Stimulated activated CD8-positive, alpha-beta memory T cell treated with anti-CD3 and anti-CD28 coated beads, Interleukin-4, amount 100 ng/mL, for 24 hours (primary cell): ENCODE measurements at regions not wholly inside any gene's neighbourhood (a gene's known extent, or its start where the extent isn't known, plus 50 kb on each side); places are given as distances from the start of the nearest gene placed in this dataset.

Source experiments
- DNase-seq: peaks from one replicate; pipeline ENCODE4 v3.0.0-alpha.2; 2020; ENCODE audit warnings: low read depth

DNA sequence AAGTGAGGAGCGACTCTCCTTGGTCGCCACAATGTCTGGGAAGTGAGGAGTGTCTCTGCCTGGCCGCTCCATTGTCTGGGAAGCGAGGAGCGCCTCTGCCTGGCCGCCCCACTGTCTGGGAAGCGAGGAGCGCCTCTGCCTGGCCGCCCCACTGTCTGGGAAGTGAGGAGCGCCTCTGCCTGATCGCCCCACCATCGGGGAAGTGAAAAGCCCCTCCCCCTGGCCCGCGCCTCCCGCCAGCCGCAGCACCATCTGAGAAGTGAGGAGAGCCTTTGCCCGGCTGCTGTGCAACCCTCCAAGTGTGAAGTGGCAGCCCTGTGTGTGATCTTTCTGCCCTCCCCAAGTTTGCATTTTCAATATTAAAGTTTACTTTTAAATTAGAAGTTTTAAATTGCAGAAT is 95.0 kb upstream of the PPP2R5A start:
- no peak for DNase-seq

GRCh38 chr1:212192261-212192998 is 92.8 kb upstream of the PPP2R5A start:
- no peak for DNase-seq

DNA sequence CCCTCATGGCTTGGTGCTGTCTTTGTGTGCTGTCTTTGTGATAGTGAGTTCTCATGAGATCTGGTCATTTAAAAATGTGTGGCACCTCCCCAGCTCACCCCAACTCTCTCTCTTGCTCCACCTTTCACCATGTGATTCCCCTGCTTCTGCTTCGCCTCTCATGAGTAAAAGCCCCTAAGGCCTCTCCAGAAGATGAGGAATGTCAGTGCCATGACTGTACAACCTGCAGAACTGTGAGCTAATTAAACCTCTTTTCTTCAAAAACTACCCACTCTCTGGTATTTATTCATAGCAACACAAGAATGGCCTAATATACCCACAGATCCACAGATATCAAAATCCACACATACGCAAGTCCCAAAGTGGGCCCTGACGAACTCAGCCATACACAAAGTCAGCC is 88.9 kb upstream of the PPP2R5A start:
- DNase-seq = no peak

GRCh38 chr1:212201461-212201860 is 83.7 kb upstream of the PPP2R5A start:
- DNase-seq = no peak

DNA sequence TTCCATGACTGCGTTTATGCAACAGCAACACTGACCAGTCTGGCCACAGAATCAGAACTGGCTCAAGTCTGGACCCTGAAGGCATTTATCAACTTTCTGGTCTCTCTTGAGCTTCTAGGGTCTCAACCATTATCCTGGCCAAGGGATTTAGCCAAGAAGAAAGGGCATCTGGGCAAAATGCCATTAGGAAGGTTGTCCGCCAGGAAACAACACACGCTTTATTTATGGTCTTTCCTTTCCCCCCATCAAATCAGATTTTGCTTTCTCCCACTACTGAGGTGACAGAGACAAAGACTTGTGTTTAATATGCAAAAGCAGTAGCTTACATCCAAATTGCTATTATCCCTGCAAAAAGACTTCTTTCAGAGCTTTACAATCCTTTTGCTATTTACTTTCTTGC is 81.6 kb upstream of the PPP2R5A start:
- no peak for DNase-seq

DNA sequence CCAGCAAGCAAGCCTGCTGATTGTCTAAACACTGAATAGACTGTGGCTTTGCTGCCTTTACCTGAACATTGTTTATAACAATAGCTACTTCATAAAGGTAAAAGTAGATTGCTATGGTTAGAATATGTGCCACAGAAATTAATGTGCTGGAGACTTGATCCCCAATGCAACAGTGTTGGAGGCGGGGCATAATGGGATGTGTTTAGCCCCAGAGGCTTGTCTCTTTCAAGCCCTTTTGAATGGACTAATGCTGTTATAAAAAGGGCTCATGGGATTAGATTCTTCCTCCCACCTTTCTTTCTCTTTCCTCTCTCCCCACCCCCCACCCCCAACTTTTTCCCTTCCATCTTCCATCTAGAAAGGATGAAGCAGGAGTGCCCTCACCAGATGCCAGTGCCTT is 80.2 kb upstream of the PPP2R5A start:
- no peak for DNase-seq

- DNase-seq = no peak
These were observed 79.4 kb upstream of the PPP2R5A start for GRCh38 chr1:212205843-212206242.

- DNase-seq = no peak
These were observed 78.1 kb upstream of the PPP2R5A start for GRCh38 chr1:212207118-212207517.

DNA sequence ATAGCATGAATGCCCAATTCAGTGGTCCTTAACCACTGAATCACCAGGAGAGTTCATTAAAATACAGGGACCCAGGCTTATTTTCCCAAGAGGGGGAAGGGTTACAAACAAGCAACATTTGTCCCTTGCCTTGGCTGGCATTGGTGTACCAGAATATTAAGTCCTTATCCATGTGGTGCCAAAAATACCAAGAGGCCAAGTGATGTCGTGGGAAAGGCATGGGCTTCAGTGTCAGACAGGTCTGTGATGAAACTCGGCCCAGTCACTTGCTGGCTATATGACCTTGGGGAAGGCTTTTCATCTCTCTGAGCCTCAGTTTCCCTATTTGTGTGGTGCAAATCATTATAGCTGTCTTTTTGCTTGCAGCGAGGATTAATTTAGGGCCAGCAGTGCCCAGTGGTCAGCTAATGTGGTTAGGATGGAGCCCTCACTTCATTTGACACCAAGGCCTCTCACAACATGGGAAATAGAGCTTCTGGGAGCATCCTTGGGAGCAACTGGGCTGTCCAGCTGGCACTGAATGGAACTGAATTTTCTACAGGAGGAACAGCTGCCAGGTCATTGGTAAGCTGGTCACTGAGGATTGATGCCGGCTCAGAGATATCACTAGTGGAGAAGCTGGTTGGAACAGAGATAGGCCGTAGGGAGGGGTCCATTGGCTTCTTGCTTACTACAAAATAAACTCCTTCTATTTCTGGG is 77.2 kb upstream of the PPP2R5A start:
- no peak for DNase-seq

GRCh38 chr1:212208978-212209644 is 76.1 kb upstream of the PPP2R5A start:
- DNase-seq = no peak

DNA sequence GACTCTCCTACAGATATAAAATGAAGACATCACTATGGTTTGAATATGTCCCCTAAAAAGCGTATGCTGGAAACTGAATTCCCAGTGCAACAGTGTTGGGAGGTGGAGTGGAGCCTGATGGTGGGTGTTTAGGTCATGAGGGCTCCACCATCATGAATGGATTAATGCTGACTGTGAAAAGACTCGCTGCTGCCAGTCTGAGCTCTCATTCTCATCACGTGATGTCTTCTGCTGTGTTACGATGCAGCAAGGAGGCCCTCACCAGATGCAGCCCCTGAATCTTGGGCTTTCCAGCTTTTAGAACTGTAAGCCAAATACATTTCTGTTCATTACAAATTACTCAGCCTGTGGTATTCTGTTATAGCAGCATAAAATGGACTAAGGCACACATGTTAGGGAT is 73.8 kb upstream of the PPP2R5A start:
- no peak for DNase-seq

DNA sequence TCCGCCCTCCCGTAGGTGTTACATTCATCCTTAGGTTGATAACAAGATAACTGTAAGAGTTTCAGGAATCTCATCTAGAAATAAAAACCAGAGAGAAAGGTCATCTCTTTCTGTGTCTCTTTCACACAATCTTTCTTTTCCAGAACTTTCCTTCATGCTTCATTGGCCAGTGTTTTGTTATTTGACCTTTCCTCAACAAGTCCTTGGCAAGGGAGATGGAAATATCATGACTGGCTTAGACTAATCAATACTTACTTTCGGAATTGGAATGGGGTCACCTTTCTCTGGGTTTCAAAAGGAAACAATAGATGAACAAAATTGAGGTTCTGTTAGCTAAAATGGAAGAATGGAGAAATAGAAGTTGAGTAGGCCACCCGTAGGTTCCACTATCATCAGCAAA is 72.9 kb upstream of the PPP2R5A start:
- DNase-seq = no peak

DNA sequence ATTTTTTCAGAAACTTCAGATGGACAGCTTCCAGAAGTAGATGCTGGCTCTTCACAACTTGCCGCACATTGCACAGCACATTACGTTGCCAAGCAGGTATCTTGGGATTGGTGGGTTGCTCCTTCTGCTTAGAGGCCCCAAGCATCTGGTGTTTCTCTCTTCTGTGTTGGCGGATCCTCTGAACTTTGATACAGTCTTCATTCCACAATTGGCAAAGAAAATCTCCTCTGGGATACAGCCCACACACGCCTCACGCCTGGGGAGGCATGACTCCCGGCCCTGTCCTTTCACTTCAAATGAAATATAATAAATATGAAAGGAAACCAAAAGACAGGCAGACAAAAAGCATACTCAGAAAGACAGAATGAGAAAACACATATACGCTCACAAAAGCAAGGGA is 72.3 kb upstream of the PPP2R5A start:
- DNase-seq = no peak

GRCh38 chr1:212213784-212214183 is 71.4 kb upstream of the PPP2R5A start:
- DNase-seq = no peak

GRCh38 chr1:212214325-212214724 is 70.9 kb upstream of the PPP2R5A start:
- no peak for DNase-seq

DNA sequence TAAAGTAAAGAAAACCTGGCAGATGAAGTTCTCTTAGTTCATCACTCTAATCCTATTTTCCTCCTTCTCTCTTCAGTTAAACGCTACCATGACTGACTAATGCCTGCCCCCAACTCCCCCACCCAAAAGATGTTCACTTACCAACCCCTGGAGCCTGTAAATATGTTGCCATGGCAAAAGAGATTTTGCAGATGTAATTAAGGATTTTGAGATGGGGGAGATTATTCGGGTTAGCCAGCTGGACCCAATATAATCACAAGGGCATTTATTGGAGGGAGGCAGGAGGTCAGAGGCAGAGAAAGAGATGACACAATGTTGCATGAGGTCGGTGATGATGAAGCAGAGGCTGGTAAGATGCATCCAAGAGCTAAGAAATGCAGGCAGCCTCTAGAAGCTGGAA is 69.3 kb upstream of the PPP2R5A start:
- no peak for DNase-seq

DNA sequence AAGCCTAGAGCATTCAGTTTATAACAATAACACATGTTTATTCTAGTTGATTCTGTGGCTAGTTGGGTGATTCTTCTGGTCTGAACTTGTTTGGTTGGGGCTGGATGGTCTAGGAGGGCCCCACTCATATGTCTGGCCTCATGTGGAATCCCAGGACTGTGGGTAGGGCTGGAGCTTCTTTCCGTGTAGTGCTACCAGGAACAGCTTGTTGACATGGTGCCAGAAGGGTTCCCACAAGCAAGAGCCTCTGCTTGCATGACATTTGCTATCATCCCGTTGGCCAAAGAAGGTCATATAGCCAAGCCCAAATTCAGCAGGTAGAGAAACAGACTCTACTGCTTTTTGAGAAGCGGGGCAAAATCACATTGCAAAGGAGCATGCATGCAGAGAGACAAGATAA is 67.6 kb upstream of the PPP2R5A start:
- no peak for DNase-seq

DNA sequence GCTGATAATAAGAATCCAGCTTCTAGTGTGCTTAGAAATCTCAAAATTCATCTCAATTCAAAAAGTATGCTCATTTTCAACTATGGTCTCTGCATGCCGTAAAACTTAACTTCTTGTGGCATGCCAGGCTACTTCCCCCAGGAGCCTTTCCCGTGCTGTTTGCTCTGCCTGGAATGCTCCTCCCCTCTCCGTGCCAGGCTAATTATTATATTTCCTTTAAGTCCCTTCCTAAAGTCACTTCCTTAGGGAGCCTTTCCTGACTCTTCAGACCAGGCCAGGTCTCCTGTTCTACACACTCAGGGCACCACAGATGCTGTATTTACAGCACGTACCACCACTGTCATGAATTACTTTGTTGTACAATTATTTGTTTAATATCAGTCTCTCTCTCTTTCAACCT is 67.1 kb upstream of the PPP2R5A start:
- DNase-seq = no peak

GRCh38 chr1:212218911-212219310 is 66.3 kb upstream of the PPP2R5A start:
- DNase-seq = no peak

GRCh38 chr1:212219679-212220463 is 65.3 kb upstream of the PPP2R5A start:
- DNase-seq = no peak

- DNase-seq = no peak
These were observed 63.4 kb upstream of the PPP2R5A start for GRCh38 chr1:212221801-212222200.

- no peak for DNase-seq
These were observed 61.1 kb upstream of the PPP2R5A start for GRCh38 chr1:212224102-212224501.

GRCh38 chr1:212225416-212225815 is 59.8 kb upstream of the PPP2R5A start:
- peak; percentile 4 for DNase-seq
